Fibroblast of villous mesenchyme (primary cell): ENCODE measurements at regions not wholly inside any gene's neighbourhood (a gene's known extent, or its start where the extent isn't known, plus 50 kb on each side); places are given as distances from the start of the nearest gene placed in this dataset.

Source experiments
- DNase-seq: peaks from one replicate; pipeline ENCODE4 v3.0.0-alpha.2; 2010; ENCODE audit warnings: low read depth
- H3K4me3 ChIP-seq: 2 replicates; pipeline ENCODE4 v1.5.1; 2011; ENCODE audit warnings: low read depth, mild to moderate bottlenecking, low read length
- TF ChIP-seq, protein P1 (sequence below): IDR thresholded peaks from 2 replicates; pipeline ENCODE4 v1.5.1; 2012; ENCODE audit warnings: low read depth, mild to moderate bottlenecking, low read length; ENCODE audit not compliant: insufficient read depth

DNA sequence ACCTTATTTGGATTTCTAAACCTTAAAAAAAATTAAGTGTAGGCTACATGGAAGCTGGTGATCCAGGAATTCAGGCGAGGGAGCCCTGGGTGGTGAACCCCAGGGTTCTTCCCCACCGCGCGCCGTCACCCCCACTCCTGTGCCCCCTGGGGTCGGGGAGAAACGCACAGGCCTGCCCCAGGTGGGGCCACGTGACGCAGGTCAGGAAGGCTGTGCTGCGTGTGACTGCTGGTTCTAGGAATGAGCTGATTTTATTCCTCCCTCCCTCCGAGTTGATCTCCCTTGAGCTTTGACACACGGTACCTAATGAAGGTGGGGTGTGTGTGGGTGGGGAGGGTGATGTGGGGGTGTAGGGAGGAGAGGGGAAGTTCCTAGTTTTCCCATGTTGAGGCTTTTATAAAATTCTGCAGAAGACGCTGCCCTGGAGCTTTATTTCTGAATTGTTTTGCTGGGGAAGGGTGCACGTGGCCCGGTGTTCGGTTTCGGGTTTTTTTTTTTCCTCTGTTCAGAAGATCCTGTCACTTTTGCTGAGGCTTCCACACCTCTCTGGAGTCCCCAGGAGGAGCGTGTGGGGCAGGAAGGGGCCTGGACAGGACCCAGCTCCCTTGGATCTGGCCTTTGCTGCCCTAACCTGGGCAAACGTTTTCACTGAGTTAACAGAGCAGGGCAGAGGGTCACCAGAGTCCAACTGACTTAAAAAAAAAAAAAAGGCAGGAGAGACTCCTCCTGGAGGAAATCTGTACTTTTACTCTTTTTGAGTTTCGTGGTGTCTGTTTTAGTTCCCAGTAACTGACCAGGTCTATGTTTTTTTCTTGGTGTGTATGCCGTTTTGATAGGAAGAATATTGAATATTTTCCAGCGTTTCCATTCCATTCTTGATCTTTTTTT lies 55.8 kb upstream of the GSE1 start:
- no peak for DNase-seq
- H3K4me3 ChIP-seq: peak overlapping the region; percentile 79
- TF ChIP-seq, protein P1, sequence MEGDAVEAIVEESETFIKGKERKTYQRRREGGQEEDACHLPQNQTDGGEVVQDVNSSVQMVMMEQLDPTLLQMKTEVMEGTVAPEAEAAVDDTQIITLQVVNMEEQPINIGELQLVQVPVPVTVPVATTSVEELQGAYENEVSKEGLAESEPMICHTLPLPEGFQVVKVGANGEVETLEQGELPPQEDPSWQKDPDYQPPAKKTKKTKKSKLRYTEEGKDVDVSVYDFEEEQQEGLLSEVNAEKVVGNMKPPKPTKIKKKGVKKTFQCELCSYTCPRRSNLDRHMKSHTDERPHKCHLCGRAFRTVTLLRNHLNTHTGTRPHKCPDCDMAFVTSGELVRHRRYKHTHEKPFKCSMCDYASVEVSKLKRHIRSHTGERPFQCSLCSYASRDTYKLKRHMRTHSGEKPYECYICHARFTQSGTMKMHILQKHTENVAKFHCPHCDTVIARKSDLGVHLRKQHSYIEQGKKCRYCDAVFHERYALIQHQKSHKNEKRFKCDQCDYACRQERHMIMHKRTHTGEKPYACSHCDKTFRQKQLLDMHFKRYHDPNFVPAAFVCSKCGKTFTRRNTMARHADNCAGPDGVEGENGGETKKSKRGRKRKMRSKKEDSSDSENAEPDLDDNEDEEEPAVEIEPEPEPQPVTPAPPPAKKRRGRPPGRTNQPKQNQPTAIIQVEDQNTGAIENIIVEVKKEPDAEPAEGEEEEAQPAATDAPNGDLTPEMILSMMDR: peak; percentile 33

DNA sequence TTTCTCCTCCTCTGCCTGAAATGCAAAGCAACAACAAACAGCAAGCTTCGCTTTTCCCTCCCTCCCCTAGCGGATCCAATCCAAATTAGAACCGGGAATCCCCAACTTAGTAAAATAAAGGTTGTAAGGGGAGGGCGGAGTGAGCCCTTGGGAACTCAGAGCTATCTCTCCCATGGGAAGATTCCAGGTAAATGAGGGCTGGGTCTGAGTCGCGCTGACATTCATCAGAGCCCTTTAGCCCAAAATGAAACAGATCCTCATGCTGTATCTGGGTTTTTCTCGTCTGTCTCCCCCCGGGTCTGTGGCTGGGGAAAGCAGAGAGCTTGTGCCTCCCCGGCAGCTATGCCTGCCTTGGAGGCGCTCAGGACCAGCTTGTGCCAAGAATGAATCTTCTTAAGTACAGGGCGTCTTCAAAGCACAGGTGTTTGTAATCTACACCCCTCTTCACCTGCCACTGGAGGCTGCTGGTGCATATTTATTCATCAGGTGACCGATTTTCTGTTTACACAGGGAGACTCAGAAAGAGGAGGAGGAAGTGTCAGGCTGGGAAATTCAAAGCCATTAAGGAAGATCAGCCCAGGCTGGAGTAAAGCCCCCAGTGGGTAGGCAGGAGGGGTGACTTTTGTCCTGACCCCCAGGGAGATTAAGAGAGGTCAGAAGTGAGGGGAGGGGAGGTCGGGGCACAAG lies 55.0 kb upstream of the GSE1 start:
- peak overlapping the region; percentile 79 for H3K4me3 ChIP-seq
- TF ChIP-seq, protein P1: no peak
- DNase-seq: no peak

DNA sequence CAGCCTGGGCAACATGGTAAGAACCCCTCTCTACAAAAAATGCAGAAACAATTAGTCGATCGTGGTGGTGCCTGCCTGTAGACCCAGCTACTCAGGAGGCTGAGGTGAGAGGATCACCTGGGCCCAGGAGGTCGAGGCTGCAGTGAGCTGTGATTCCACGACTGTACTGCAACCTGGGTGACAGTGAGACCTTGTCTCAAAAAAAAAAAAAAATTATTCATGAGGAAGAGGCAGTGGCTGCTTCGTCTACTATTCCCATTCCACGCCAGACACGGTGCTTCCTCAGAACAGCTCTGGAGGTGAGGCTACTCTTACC lies 52.2 kb upstream of the GSE1 start:
- TF ChIP-seq, protein P1: no peak
- DNase-seq: no peak
- no peak overlapping the region for H3K4me3 ChIP-seq

DNA sequence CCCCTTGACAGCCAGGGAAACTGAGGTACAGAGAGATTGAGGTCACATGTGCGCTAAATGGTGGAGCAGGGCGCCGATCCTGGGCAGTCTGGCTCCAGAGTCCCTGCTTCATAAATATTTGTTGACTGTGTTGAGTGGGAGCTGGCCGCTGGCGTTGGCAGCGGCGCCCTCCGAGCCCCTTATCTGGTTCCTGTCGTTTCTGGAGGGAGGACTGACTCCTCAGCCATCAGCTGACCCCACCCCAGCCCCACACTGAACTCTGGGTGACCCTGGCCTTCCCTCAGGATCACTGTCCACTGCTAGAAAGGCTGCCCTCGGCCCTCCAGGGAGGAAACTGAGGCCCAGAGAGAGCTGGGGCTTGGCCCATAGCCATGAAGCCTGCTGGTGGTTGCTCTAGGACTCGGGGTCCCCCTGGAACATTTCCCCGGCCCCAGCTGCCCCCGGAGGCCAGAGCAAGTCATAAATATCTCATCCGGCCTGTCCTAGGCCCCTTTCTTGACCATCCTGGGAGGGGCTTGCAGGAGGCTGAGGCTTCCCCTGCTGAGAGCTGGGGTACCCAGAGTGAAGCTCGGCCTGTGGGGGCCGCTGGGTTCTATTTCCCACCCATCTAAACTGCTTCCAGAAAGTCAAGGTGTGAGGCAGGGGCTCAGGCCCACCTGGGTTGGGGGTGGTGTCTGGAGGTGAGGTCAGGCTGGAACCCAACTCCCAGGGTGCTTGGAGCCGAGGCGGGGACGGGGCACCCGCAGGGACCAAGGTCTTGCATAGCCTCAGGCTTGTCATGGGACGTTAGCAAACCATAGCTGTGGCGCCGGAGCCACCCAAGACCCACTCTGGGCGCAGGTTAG lies 51.7 kb upstream of the GSE1 start:
- TF ChIP-seq, protein P1: no peak

DNA sequence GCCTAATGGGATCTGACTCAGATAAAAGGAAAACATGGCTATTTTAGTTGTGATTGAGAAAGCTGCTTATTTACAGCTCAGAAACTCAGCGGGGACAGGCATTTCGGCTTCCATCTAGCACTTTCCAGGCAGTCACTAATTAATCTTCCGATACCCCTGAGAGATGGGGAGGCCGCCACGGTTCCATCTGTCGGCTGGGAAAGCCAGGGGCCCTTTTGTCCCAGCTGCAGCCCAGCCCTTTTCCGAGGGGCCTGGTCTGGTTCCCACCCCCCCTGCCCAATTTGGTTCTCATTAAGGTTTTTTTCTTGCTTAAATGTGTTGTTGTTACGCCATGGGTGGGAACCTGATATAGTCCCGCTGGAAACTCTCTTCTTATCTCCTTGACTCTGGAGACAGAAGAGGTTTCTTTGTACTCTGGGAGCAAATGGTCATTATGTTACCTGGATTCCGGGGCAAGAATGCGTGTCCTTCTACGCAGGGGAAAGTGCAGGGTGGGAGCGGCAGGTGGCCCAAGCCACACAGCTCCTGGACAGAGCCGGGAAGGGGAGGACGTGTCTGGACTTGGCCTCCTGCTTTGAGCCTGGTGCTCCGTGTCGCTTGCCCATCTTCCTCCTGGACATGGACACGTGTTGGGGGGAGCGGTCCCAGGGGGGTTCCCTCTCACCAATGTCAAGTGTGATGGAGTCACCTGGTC lies 50.9 kb upstream of the GSE1 start:
- no peak for DNase-seq
- TF ChIP-seq, protein P1: no peak
- H3K4me3 ChIP-seq: no peak overlapping the region

More for the DNA sequence above, 51.7 kb upstream of the GSE1 start:
- no peak overlapping the region for H3K4me3 ChIP-seq
- DNase-seq: no peak

DNA sequence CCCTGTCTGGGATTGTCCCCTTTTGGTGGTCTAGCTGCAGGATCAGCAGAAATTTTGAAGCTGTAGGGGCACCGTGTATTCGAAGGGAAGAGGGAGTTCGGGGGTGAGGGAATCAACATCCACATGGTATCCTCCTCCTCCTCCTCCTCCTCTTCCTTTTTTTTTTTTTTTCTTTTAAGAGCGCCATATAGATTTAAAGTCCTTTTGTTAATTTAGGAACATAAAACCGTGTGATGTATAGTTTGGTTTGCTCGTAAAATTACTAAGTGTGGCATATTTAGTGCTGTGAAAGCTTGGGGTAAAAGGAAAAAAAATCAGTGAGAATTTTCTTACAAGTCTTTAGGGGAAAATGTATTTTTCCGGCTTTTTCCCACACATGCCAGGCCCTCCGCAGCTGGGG lies 50.1 kb upstream of the GSE1 start:
- TF ChIP-seq, protein P1: no peak
- H3K4me3 ChIP-seq: no peak overlapping the region
- no peak for DNase-seq
